GM19193 (cell line): ENCODE measurements at regions not wholly inside any gene's neighbourhood (a gene's known extent, or its start where the extent isn't known, plus 50 kb on each side); places are given as distances from the start of the nearest gene placed in this dataset.

Source experiments
- POLR2A ChIP-seq: IDR thresholded peaks from 4 replicates; pipeline ENCODE4 v1.6.1; 2011; ENCODE audit not compliant: insufficient read depth, insufficient read length; ENCODE audit errors: extremely low read depth

GRCh38 chrX:124257924-124258702, 74.3 kb upstream of the TEX13D start:
- TF ChIP-seq POLR2A: no peak

DNA sequence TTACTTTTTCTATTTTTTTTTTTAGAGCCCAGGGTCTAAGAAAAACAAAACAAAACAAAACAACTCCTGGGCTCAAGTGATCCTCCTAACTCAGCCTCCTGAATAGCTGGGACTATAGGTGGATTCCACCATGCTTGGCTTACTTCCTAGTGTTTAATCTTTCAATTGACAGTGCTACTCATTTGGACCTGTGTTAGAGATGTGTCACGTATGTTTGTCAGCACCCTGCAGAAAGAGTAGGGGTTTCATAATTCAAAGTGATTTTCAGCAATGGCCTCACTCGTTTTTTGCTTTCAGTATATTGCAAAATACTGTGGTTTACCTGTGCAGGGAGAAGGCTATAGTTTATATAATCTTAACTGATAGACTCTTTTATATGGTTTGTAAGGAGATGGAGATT, 71.6 kb upstream of the TEX13D start:
- TF ChIP-seq POLR2A: no peak

DNA sequence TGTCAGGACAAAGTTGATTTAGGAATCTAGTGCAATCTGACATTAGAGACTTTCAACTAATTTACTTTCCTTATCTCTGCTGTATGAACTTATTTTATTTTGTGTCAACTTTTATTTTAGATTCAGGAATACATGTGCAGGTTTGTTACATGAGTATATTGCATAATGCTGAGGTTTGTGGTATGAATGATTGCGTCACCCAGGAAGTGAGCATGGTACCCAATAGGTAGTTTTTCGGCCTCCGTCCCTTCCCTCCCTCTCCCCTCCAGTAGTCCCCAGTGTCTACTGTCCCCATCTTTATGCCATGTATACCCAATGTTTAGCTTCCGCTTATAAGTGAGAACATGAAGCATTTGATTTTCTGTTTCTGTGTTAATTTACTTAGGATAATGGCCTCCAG, 68.7 kb upstream of the TEX13D start:
- no peak for TF ChIP-seq POLR2A

- no peak for TF ChIP-seq POLR2A
Observed at GRCh38 chrX:124268099-124268498, 64.4 kb upstream of the TEX13D start.

- no peak for TF ChIP-seq POLR2A
Observed at GRCh38 chrX:124269881-124270280, 62.6 kb upstream of the TEX13D start.

DNA sequence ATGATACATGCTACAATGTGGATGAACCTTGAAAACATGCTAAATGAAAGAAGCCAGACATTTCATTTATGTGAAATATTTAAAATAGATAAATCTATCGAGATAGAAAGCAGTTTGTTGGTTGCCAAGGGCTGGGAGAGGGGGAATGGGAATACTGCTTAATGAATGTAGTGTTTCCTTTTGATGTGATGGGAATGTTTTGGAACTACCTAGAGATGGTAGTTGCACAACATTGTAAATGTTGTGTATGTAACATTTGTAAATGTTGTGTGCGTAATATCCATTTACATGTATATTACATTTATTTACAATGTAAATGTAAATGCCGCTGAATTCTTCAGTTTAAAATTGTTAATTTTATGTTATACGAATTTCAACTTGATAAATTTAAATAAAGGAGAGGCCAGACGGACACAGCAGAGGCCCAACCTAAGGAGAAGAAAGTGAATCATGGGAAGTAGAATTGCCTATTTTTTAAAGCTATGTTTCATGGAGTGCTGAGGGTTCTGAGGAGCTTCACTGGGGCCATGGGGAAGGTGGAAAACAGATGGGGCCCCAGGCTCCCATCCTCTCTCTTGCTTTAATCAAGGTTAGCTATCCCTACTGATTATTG, 60.0 kb upstream of the TEX13D start:
- no peak for TF ChIP-seq POLR2A

DNA sequence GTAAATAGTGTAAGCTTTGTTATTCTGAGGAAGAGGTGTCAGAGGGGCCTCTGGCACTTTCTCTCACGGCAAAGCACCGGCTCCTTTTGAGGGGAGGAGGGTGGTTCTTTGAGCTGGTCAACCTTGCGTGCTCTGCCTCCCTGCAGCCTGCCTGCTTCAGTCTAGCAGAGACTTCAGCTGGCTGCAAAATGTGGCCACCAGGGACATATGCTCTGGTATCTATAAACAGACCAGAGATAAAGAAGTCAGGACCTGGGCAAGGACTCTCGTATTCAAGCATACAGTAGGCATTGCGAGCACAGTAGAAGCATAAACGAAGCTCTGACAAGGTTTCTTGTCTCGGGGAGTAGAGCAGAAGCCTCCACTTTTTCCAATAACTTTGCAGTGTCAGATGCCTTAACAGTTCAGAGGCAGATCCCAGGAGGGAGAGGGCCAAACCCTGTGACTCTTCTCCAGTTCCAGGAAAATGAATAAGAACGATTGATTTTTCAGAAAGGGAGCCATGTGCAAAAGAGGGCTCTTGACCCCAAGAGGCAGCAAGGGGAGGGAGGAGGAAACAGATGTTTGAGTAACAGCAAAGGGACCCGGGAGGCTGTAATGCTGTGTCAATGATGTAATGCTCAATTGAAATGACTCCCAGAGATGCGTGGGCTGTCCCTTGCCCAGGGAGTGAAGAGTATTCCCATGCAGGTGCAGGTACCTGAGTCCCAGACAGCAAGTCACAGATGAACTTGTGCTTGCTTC, 57.9 kb upstream of the TEX13D start:
- TF ChIP-seq POLR2A: no peak

DNA sequence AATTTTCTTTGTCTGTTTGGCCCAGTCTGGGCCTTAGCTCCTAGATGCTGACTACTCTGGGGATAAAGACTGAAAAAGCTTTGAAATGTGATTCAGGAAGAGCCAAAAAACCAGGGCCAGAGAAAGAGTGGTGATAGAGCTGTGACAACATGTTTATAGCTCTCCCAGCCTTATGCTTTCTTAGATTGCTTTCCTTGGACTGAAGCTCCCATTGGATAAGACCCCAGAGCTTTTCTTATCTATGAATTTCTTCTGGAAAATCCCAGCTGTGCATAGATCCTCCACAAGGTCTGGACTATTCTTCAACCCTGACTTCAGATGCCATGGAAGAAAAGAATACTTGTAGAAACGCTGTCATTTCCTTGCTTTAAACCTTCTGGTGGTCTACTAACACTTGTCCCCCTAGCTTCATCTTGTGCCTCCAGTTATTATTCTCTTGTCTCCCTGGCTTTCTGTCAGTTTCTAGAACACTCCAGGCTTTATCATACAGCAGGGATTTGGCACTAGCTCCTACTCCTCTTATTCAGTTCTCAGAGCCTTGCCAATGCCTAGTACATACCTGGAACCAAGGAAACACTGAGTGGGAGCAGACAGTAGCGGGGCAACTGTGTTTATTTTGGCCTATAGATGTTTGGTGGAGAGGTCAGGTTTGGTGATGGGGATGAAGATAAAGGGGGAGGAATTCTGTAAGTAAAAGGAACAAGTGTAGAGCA, 57.1 kb upstream of the TEX13D start:
- TF ChIP-seq POLR2A: no peak

DNA sequence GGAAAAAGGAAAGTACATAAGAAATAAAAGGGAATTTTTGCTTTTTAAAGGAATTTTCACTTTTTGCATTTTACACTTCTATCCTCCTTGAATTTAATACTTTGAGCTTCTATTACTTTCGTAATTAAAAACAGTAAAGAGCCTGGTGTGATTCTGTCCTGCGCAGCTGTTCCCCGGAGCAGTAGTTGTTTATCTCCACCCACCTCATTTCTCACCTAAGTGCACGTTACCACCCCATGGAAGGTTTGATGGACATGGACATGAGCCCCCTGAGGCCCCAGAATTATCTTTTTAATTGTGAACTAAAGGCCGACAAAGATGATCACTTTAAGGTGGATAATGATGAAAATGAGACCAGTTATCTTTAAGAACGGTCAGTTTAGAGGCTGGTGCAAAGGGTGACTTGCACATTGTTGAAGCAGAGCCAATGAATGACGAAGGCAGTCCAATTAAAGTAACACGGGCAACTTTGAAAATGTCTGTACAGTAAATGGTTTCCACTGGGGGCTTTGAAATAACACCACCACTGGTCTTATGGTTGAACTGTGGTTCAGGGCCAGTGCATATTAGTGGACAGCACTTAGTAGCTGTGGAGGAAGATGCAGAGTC, 52.1 kb upstream of the TEX13D start:
- no peak for TF ChIP-seq POLR2A

DNA sequence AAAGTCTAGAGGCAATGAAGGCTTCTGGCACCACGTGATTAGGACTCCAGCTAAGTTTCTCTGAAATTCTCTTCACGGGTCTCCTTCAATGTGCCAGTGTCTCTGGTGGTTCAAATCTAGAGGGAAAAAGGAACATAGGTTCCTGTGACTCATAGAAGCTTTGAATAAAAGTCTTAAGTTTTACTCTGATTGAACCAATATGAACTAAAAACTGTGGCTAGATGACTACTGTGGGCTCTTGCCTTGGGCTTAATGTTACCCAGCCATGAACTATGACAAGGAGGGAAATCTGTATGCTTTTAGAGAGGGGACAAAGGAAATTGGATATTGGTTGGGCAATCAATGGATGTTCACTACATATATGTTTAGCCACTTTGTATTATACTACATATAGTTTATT, 49.9 kb upstream of the TEX13D start:
- no peak for TF ChIP-seq POLR2A
